Heart left ventricle (tissue), 14 donors: ENCODE measurements at regions not wholly inside any gene's neighbourhood (a gene's known extent, or its start where the extent isn't known, plus 50 kb on each side); places are given as distances from the start of the nearest gene placed in this dataset.
A peak's percentile ranks its signal among the peaks of the same experiment; 100 is the strongest.

Source experiments
- ATAC-seq, 4 donors: fragments of 200-7000 bp; cut with Tn5 transposase; one replicate each; pipeline ENCODE4 v1.9.1; 2020 to 2022; ENCODE audit warnings: moderate library complexity in 4 of 4, mild to moderate bottlenecking in 3 of 4, moderate number of reproducible peaks in 1 of 4
- DNase-seq, 5 donors: peaks; one replicate each; pipeline ENCODE4 v3.0.0-alpha.2; 2020
- H3K27ac ChIP-seq, 12 donors: fragments of 200-600 bp; sonication (generic) in 4 of 12; one replicate each; pipeline versions ENCODE4 v1.5.0 to v1.8.0; 2016 to 2022; ENCODE audit warnings: mild to moderate bottlenecking in 2 of 12
- H3K27me3 ChIP-seq, 9 donors: fragments of 200-600 bp; sonication (generic) in 2 of 9; one replicate each; pipeline versions ENCODE4 v1.5.1 to v1.8.0; 2016 to 2022; ENCODE audit warnings: mild to moderate bottlenecking in 3 of 9
- H3K36me3 ChIP-seq, 9 donors: fragments of 200-600 bp; sonication (generic) in 2 of 9; one replicate each; pipeline versions ENCODE4 v1.5.0 to v1.8.0; 2018 to 2022; ENCODE audit warnings: mild to moderate bottlenecking in 2 of 9
- H3K4me1 ChIP-seq, 12 donors: fragments of 200-600 bp; sonication (generic) in 4 of 12; one replicate each; pipeline versions ENCODE4 v1.5.0 to v1.8.0; 2016 to 2022; ENCODE audit warnings: mild to moderate bottlenecking in 3 of 12
- H3K4me3 ChIP-seq, 12 donors: fragments of 200-600 bp; sonication (generic) in 4 of 12; one replicate each; pipeline versions ENCODE4 v1.5.0 to v1.8.0; 2017 to 2022; ENCODE audit warnings: mild to moderate bottlenecking in 9 of 12, moderate library complexity in 4 of 12
- H3K9me3 ChIP-seq, 12 donors: fragments of 200-600 bp; sonication (generic) in 4 of 12; one replicate each; pipeline versions ENCODE4 v1.5.0 to v1.8.0; 2016 to 2022; ENCODE audit warnings: mild to moderate bottlenecking in 1 of 12
- POLR2A ChIP-seq, 2 donors: fragments of 450-650 bp; IDR thresholded peaks; one replicate each; pipeline ENCODE4 v1.6.1; 2017; ENCODE audit warnings: antibody characterized with exemption in 2 of 2, mild to moderate bottlenecking in 2 of 2, moderate library complexity in 2 of 2
- intact Hi-C, 10 donors: fragments of 100-400 bp; cut with DNase I; formaldehyde crosslinking; loops; one replicate each; pipeline versions ENCODE4 v1.11.1 to v1.14.2; 2022
- TF ChIP-seq, protein P1 (sequence below), 12 donors: fragments of 200-600 bp; sonication (generic) in 4 of 12; IDR thresholded peaks; one replicate each; pipeline versions ENCODE4 v1.5.0 to v1.8.0; 2018 to 2022; ENCODE audit warnings: antibody characterized with exemption in 12 of 12, mild to moderate bottlenecking in 5 of 12
- donor health status: ischemic (EF 13 %, LVEDD 7.1; RV severe dilation, severe dysfunction).
- donor health status: DM: no; HTN: yes; CAD: no.
- donor health status: DM: no; HTN: no; CAD: no.
- donor health status: ischemic (EF 25% LVEDD 6.9; RV normal size, moderate dysfunction).
- donor health status: ischemic (EF 25% LVEDD 5.7; RV mildly dilated, moderate dysfunction).
- donor health status: DM: yes; HTN: yes; CAD: no.
- donor health status: ischemic (EF 35%, LVEDD 5.7; RV mildly dilated, moderate dysfunction).
- donor health status: nonischemic (EF 11% LVEDD 7.7; RV severe dilation, severe dysfunction).
- donor health status: DM: yes; HTN: yes; CAD: no.
- donor health status: PGD.
- donor health status: ischemic (EF 29% LVEDD 5.4; RV normal size, mild dysfunction).
- donor health status: nonischemic (EF 23%, LVEDD 6.1; RV moderate dilation, normal function).

DNA sequence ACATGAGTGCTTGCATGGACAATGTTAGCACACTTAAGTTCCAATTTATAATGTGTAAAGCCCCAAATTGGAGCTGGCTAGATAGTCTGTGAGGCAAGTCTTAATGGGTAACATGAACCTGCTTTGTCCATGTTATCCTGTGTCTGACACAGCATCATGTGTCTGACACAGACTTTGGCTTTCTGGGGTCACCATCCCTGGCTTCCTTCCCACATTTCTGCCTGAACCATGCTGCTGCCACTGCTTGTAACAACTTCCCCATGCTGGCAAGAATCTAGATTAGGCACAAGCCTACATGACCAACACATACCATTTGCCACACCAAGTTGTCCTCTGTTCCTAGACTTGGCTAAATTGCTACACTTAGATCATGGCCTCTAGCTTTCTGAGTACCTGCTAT is 49.8 kb upstream of the ZBTB7C start:
- Histone ChIP-seq H3K4me1 (peaks cover 0 to 18% (median 6%) of the 10 kb centered on the region in 12 donors), H3K9me3 (no peaks in the 10 kb centered on the region), H3K4me3 (no peak overlapping the region), H3K27ac (peak overlapping the region in 1 of 12 donors; percentile 9), H3K36me3 (no peaks in the 10 kb centered on the region), H3K27me3 (no peaks in the 10 kb centered on the region)
- intact Hi-C loops, result no loop called here
- ATAC-seq, result no peak
- DNase-seq, result no peak
- TF ChIP-seq, protein P1, sequence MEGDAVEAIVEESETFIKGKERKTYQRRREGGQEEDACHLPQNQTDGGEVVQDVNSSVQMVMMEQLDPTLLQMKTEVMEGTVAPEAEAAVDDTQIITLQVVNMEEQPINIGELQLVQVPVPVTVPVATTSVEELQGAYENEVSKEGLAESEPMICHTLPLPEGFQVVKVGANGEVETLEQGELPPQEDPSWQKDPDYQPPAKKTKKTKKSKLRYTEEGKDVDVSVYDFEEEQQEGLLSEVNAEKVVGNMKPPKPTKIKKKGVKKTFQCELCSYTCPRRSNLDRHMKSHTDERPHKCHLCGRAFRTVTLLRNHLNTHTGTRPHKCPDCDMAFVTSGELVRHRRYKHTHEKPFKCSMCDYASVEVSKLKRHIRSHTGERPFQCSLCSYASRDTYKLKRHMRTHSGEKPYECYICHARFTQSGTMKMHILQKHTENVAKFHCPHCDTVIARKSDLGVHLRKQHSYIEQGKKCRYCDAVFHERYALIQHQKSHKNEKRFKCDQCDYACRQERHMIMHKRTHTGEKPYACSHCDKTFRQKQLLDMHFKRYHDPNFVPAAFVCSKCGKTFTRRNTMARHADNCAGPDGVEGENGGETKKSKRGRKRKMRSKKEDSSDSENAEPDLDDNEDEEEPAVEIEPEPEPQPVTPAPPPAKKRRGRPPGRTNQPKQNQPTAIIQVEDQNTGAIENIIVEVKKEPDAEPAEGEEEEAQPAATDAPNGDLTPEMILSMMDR (IDR thresholded peaks at IDR 0.05), result no peak
- no peak for TF ChIP-seq POLR2A (IDR thresholded peaks at IDR 0.05)
